ENCODE measurements at regions not wholly inside any gene's neighbourhood (a gene's known extent, or its start where the extent isn't known, plus 50 kb on each side); places are given as distances from the start of the nearest gene placed in this dataset.
"Not testable (repeated sequence)": the region's sequence is repeated elsewhere in the genome, so short reads cannot be mapped to it uniquely, and the experiment has no call there.

DNA sequence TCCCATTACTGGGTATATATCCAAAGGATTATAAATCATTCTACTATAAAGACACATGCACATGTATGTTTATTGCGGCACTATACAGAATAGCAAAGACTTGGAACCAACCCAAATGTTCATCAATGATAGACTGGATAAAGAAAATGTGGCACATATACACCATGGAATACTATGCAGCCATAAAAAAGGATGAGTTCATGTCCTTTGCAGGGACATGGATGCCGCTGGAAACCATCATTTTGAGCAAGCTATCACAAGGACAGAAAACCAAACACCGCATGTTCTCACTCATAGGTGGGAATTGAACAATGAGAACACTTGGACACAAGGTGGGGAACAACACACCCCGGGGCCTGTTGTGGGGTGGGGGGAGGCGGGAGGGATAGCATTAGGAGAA, 57.0 kb upstream of the NEUROD1 start:
- not testable (repeated sequence) for DNase-seq

DNA sequence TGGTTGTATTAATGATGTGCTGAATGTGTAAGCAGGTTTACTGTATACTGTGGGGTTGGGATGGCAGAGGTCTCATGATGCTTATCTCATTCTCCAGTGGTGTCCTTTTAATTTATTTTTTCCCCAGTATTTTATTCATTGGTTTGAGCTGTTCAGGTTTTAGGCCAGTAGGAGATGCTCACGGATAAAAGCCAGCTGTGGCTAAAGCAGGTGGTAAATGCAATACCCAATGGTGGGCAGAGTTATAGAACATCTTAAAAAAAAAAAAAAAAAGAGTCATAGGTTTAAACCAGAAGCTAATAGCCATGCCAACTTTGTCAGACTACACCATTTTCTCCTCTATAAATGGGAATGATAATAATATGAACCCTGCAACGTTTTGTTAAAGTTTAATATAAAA, 57.8 kb upstream of the NEUROD1 start:
- no peak for DNase-seq

DNA sequence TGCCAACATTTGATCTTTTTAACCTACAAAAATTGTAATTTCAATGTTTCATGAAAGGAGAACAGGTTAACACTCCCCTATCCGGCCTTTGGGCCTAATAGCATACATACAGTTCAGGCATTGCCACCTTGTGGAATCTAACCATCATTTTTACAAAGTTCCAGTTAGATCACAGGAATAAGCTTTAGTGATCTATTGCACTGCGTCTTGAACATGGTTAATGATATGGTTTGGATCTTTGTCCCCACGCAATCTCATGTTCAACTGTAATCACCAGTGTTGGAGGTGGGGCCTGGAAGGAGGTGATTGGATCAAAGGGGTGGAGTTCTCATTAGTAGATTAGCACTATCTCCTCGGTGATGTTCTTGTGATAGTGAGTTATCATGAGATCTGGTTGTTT, 58.2 kb upstream of the NEUROD1 start:
- no peak for DNase-seq

DNA sequence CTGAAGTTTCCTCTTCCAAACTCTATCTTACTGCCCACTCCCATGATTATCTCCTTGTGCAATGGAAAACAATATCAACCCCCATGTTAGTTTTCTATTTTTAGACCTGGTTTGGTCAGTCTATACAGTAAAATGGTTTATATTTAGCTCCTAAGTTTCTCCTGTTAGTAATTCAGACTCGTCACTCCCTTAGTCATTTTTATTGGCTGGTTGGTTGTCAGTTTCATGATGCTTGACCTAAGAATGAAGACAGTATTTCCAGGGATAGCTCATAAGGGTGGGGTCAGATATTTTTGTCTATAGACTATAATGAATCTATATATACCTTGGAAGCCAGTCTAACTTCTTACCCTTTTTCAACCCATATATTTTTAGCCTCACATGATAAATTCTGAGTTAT, 61.4 kb upstream of the NEUROD1 start:
- DNase-seq = no peak

DNA sequence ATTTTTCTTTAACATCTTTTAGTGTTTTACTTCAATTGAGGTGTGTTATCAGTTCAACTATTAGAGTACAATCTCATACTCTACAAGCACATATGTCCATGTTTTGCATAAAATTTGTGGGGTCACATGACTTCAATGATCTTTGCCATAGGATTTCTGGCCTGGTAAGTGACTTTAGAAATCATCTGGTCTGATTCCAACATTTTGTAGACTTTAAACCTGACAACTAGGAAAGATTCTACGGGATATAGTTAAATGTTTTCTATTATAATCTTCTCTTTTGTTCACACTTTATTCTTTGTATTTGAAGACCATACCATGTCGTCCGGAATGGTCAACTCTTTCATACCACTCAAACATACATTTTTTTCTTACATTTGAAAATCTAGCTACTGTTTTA, 62.0 kb upstream of the NEUROD1 start:
- DNase-seq = no peak

DNA sequence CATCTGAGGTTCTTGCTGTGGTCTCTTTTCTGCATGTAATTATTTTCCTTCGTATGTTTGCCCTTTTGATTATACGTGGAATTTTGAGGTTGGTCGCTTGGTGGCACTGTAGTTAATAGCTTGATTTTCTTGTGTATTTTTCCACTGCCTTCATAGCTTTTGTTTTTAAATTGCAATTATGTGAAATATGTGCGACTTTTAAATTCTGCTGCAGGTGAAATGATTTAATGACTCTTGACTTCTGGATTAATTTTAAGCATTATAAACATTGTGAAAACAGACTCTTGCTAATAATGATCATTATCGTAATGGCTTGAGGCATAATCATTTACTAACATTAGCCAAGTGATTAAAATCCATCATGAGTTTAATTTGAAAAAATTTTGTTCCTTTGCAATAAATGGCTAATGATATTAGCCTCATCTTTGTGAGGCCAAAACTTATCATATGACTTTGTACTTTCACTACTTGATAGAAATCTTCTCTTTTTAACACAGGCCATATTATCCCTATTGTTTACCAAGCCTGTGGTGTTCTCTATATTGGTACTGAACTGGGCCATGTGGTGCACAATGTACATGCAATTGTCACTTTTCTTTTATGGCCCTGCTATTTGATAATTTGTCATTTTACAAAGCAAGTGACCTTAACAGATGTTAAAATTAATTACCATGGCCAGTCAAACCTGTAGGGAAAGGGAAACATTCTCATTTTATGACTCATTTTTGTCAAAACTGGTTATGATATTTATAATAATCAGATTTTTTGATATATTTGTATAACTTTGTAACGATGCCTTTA, 62.8 kb upstream of the NEUROD1 start:
- DNase-seq = peak; percentile 5

DNA sequence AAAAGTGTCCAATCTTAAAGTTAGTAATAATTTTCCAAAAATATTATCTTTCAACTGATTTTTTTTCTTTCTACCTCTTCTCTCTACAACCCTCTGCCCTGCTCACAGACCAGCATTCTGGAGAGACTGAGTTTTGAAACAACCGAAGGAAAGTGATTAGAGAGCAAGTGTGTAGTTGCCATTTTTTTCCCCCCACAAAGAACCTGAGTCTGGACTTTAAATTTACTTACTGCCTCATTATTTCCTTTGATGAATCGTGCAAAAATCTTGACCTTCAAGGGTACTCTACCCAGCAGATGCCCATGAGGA, 63.4 kb upstream of the NEUROD1 start:
- DNase-seq = no peak

DNA sequence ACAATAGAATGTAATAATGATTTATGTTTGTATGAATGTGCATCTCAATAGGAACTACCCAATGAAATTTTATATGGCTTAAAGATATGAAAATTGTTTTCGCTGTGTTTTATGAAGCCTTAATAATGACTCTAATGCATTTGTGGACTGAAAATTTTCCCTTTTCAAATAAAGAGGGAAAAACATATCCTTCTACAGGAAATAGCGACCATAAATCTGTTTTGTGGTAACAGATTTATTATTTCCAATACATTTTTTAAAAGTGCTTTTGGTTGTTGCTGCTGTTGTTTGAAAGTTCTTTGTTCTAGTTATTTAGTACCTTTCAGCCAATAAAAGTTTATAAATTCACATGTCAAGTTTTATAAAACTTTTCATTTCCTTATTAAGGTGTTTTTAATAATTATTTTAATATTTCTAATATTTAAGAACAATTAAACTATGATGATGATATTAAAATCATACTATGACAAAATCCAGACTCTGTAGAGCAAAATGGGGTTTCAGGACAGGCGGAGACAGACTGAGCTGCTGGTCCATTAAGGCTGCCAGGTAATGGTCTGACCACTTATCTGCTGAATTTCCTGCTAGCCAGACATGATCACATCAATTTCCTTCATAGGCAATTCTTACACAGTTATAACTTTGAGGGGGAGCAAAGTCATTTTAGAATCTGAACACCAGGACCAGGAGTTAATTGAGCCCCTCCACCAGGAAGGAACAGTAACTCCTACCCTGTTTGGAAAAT, 65.7 kb upstream of the NEUROD1 start:
- no peak for DNase-seq

DNA sequence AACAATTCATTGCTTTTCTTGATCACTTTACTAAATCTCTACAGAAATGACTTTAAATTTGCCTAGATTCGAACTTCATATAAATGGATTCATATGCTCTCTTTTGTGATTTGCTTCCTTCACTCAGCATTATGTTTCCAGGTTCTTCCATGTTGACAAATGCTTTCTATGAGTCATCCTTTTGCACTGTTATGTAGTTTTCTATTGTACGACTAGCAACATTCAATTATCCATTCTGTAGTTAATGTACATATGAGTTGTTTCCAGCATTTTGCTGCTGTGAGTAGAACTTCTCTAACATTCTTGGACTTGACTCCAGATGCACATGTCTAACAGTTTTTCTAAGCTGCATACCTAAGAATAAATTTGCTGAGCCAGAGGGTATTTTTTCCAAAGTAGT, 66.5 kb upstream of the NEUROD1 start:
- no peak for DNase-seq

DNA sequence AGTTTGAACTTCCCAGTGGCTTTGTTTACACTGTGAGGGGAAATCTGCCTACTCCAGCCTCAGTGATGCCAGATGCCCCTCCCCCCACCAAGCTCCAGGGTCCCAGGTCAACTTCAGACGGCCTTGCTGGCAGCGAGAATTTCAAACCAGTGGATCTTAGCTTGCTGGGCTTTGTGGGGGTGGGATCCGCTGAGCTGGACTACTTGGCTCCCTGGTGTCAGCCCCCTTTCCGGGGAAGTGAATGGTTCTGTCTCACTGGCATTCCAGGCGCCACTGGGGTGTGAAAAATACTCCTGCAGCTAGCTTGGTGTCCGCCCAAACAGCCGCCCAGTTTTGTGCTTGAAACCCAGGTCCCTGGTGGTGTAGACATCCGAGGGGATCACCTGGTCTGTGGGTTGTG, 70.0 kb upstream of the NEUROD1 start:
- no peak for DNase-seq

DNA sequence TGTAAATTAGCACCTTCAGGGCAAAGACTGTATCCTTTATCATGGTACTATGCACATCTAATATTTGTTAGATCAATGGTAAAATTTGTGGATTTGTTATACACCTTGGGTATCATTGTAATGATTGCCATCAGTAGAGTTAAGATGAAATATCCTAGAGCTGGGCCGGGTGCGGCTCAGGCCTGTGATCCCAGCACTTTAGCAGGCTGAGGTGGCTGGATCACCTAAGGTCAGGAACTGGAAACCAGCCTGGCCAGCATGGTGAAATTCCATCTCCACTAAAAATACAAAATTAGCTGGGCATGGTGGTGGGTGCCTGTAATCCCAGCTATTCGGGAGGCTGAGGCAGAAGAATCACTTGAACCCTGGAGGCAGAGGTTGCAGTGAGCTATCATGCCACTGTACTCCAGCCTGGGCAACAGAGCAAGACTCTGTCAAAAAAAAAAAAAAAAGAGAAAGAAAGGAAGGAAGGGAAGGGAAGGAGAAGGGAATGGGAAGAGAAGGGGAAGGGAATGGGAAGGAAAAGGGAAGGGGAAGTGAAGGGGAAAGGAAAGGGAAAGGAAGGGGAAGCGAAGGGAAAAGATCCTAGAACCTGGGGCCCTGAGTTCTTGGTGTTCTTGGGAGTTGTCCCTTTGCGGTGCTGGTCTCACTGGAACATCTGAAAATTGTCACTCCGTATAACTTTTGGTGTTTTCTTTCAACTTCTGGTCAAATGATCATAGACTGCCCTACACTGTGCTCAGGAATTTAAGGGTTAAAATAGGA, 71.1 kb upstream of the NEUROD1 start:
- DNase-seq = no peak

DNA sequence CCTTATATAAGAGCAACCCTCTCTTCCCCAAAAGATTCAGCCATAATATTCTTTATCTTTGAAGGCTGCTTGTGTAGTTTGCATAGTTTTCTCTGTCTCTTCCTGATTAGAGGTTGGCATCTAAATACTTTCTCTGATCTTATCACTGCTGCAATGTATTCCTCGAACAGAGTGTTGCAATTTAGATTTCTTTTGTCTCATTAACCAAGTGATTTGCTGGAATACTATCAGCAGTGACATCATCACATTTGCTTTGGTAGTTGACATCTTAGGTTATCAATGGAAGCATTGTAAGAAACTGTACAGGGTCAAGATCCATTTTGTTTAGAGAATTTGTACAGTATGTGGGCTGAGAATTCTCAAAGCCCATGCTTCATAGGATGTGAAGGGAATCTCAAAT, 72.0 kb upstream of the NEUROD1 start:
- no peak for DNase-seq

DNA sequence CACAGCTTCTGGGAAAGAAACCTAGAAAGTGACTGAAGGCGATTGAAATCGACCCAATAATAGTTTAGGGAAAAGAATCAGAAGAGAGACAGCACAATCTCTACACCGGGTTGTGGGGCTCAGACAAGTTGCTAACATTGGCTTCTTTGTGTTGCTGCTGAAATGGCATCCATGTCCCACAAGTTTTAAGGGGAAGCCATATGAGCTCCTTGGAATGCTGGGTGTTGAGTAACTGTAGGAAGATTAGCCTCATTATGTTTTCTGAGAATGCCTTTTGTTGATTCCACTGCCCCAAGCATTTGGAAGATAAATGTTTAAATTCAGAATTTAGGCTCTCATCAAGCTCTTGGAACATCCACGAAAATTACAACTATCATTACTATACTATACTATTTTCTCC, 73.4 kb upstream of the NEUROD1 start:
- DNase-seq = no peak

DNA sequence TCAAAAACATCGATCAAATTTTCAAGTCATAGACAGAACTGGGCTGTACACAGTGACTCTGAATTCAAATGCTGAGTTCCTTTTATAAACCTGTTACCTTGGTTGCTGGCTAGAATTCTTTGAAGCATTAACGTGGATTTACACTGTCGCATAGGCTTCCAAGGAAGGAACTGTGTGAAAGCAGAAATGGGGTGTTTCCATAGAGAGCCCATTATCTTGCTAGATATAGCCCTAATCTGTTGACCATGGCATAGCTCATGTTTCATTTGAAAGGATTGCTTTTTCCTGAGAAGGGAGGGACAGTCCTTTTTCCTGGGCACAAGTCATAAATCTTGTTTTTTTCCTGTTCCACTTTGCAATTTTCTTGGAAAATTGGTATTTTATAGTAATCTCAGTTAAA, 73.8 kb upstream of the NEUROD1 start:
- no peak for DNase-seq

DNA sequence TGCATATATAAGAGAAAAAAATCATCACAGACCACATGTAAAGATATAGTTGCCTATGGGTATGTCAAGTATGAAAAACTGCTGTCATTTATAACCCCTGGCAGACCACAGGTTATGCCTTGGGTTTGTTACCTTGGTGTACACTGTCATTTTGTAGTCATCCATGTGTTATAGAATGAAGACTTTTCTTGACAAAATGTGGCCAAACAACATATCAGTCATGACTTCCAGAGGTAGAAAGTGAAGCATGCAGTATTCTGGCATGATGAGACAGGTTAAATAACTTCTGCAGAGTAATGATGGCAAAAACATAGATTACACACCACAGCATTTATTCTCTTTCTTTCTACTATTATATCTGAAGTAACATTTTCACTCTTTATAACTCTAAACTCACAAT, 74.9 kb upstream of the NEUROD1 start:
- no peak for DNase-seq

DNA sequence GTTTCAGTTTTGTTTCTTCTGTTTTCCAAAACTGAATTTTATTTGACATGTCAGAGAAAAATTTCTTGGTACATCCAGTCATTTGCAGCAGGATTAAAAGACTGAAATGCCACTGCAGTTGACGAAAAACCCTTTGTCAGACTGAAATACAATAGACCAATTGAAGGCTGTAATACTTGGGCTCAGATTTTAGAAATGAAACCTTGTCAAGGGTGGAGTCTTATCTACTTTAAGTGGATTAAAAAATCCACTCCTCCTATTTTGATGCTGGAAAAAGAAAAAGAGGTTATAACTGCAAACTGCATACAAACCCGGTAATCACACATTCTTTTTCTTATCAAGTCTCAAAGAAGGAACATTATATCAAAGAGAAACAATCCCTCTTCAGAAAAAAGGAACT, 80.2 kb upstream of the NEUROD1 start:
- no peak for DNase-seq

DNA sequence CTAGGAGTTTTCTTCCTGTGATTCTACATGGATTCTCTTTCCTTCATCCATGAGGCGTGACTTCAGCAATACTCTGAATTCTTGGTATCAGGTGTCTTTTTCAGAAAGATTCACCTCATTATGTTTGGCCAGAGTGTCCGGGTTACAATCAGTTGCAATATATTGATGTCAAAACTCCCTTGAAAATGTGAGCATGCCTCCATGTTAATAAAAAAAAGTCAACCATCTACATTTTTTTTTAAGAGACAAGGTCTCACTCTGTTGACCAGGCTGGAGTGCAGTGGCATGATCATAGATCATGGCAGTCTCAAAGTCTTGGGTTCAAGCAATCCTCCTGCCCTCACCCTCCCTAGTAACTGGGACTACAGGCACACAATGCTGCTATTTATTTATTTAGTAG, 80.9 kb upstream of the NEUROD1 start:
- no peak for DNase-seq

DNA sequence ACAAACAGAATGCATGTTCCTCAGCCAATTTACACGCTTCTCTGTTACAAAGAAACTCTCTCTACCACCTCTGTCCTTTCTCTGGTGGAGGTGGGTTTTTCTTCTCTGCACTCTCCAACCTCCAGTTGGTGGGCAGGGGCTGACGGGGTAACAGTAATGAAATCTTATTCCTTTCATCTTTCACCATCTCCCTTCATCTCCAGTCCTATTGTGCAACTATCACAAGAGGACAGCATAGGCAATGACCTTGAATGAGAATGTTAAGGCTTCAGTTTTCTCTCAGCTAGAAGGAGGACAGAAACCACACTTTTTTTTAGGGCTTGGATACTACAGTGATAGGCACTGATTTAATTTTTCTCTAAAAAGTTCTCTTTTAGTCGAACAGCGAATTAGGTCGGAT, 81.7 kb upstream of the NEUROD1 start:
- no peak for DNase-seq

DNA sequence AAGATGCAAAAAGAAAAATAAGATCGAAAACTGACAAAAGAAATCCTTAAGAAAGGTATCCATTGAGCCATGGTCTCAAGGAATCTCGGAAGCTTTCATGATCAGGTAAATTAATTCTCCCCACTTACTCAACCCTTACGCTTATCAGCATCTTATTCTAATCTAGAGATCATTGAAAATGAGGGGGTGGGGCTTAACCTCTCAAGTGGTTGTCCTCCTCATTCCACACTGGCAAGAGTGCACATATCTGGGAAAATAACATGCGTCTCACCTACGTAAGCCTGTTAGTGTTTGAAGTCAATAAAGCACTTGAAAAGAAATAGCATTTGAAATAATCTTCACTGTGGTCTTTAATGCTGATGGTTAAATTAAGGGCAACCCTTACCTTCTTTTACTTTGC, 82.5 kb upstream of the NEUROD1 start:
- DNase-seq = no peak

DNA sequence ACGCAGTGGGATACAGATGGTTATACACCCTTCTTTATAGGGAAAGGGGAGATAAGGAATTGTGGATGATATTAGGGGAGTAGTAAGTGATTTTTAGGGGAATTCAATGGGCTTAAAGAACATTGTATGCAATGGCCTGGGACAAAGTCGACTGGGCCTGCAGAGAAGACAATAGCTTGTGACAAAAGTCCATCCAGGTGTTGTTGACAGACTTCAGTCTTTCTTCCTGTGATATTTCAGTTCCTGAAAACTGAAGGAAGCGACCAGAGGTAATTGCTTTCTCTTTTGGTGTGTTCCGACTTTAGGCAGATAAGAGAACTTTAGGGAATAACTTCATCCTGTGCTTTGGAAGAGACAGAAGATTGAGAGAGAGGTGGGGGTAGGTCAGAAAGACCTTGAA, 83.1 kb upstream of the NEUROD1 start:
- DNase-seq = no peak

DNA sequence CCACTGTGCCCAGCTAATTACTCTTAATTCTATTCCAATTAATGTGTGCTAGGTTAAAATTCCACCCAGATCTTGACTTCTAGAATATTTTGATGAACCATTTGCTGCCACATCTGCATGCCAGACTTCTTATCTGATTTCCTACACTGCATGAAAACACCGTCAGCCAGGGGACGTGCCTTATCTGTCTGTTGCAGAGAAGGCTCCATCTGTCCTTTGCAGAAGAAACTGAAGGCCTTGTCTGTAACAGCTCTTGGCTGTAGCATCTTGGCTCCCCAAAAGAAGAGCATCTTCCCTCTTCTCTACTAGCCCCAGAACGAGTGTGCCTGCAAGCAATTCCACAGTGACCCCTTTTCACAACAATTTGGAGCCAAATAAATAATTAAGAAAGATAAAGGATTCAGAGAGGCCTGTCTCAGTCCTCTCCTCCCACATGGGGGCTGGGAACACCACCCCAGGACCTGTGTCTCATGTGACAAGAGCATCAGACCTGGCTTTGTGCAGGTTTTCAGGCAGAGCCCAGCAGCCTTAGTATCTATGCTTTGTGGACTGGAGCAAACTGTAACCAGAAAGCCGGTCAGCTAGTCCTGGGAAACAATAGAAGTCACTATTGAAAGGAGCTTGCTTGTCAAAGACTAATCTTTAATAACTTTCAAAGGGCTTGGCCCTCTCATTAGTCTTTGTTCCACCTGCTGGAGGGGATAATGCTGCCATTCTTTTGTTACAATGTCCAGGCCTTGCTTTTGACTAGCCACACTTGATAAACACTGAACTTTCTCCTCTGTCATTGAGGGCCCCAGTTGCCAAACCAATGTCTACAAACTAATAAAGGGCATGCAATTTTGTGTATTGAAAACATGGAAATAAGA, 84.0 kb upstream of the NEUROD1 start:
- no peak for DNase-seq

DNA sequence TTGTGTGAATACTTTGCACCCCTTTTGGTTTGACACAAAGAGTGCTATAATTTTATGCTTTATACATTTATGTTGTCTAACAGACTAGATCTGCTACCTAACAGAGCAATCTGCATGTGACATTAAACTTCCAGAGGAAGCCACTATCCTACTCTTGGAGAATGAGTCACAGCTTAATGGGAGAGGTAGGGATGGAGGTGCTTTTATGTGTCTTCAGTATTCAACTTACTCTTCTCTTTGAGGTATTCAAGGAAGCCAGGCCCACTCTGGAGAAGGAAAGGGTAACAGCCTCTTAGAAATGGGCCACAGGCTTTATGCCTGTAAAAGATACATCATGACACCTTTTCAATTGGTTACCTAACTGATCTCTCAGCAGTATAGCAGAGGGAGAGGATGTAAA, 85.8 kb upstream of the NEUROD1 start:
- DNase-seq = no peak

DNA sequence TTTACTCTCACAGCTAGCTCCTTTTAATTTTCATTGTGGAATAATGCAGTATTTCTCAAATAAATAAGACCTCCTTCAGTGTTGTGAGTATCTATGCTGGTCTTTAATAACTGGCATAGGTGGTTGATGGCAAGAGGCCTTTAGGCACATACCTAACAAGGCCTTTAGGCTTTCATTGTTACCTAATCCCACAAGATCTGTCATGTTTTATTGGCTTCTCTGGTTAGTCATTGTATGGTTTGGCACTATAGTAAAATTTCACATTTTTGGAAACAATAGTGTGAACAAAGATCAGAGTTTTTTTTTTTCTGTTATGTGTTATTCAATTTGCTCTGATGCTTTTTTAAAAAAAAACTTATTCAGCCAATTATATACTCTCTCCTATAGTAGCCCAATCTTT, 89.8 kb upstream of the NEUROD1 start:
- no peak for DNase-seq

Data from stimulated activated CD4-positive, alpha-beta T cell treated with anti-CD3 and anti-CD28 coated beads, Interleukin-4, amount 100 ng/mL, for 1 hour (primary cell).